H9 (cell line): ENCODE measurements at regions not wholly inside any gene's neighbourhood (a gene's known extent, or its start where the extent isn't known, plus 50 kb on each side); places are given as distances from the start of the nearest gene placed in this dataset.

Experiments used
- DNase-seq: peaks from one replicate; pipeline ENCODE4 v3.0.0-alpha.2; 2017
- H2AFZ ChIP-seq: one replicate; pipeline ENCODE4 v1.6.1; 2013; ENCODE audit warnings: mild to moderate bottlenecking, low read length, control low read depth, moderate library complexity
- H2AK5ac ChIP-seq: 2 replicates; pipeline ENCODE4 v1.6.1; 2013; ENCODE audit warnings: low read length, control low read depth, mixed read lengths; ENCODE audit not compliant: insufficient read length
- H2BK120ac ChIP-seq: one replicate; pipeline ENCODE4 v1.6.1; 2013; ENCODE audit warnings: low read depth, mild to moderate bottlenecking, low read length, control low read depth, inconsistent platforms; ENCODE audit not compliant: poor library complexity, severe bottlenecking
- H2BK12ac ChIP-seq: 2 replicates; pipeline ENCODE4 v1.6.1; 2013; ENCODE audit warnings: low read length, control low read depth, mixed read lengths, low read depth; ENCODE audit not compliant: insufficient read length
- H2BK15ac ChIP-seq: 2 replicates; pipeline ENCODE4 v1.6.1; 2013; ENCODE audit warnings: low read depth, low read length, control low read depth
- H2BK20ac ChIP-seq: one replicate; pipeline ENCODE4 v1.6.1; 2013; ENCODE audit warnings: low read depth, mild to moderate bottlenecking, low read length, control low read depth, inconsistent platforms; ENCODE audit not compliant: poor library complexity, severe bottlenecking
- H2BK5ac ChIP-seq: 2 replicates; pipeline ENCODE4 v1.6.1; 2013; ENCODE audit warnings: low read length, control low read depth, mixed read lengths; ENCODE audit not compliant: insufficient read length
- H3K14ac ChIP-seq: 2 replicates; pipeline ENCODE4 v1.6.1; 2013; ENCODE audit warnings: low read length, control low read depth; ENCODE audit not compliant: insufficient read depth
- H3K18ac ChIP-seq: 2 replicates; pipeline ENCODE4 v1.6.1; 2013; ENCODE audit warnings: low read depth, mild to moderate bottlenecking, mixed read lengths, low read length, control low read depth; ENCODE audit not compliant: insufficient read length
- H3K23ac ChIP-seq: 2 replicates; pipeline ENCODE4 v1.6.1; 2013; ENCODE audit warnings: low read length, control low read depth, mixed read lengths, low read depth; ENCODE audit not compliant: insufficient read length
- H3K23me2 ChIP-seq: 2 replicates; pipeline ENCODE4 v1.6.1; 2013; ENCODE audit warnings: low read depth, mild to moderate bottlenecking, mixed read lengths, low read length, control low read depth; ENCODE audit not compliant: insufficient read length, poor library complexity, severe bottlenecking
- H3K27ac ChIP-seq: 2 replicates; pipeline ENCODE4 v1.5.1; 2013; ENCODE audit warnings: low read length, control low read depth, mixed read lengths, low read depth; ENCODE audit not compliant: insufficient read length
- H3K27me3 ChIP-seq: 2 replicates; pipeline ENCODE4 v1.6.1; 2013; ENCODE audit warnings: low read length, control low read depth, inconsistent platforms; ENCODE audit not compliant: insufficient read depth
- H3K4ac ChIP-seq: 2 replicates; pipeline ENCODE4 v1.6.1; 2013; ENCODE audit warnings: low read depth, mild to moderate bottlenecking, control low read depth, inconsistent platforms, low read length, moderate library complexity
- H3K4me1 ChIP-seq: 2 replicates; pipeline ENCODE4 v1.6.1; 2013; ENCODE audit warnings: low read length, control low read depth, inconsistent platforms; ENCODE audit not compliant: insufficient read depth
- H3K4me2 ChIP-seq: 2 replicates; pipeline ENCODE4 v1.6.1; 2013; ENCODE audit warnings: low read length, control low read depth, mixed read lengths; ENCODE audit not compliant: insufficient read length, insufficient read depth
- H3K56ac ChIP-seq: 2 replicates; pipeline ENCODE4 v1.6.1; 2013; ENCODE audit warnings: low read depth, mild to moderate bottlenecking, mixed read lengths, low read length, control low read depth; ENCODE audit not compliant: insufficient read length
- H3K79me1 ChIP-seq: 2 replicates; pipeline ENCODE4 v1.6.1; 2013; ENCODE audit warnings: low read depth, mild to moderate bottlenecking, moderate library complexity, low read length, control low read depth, inconsistent platforms; ENCODE audit not compliant: insufficient read depth, poor library complexity, severe bottlenecking
- H3K79me2 ChIP-seq: 2 replicates; pipeline ENCODE4 v1.6.1; 2013; ENCODE audit warnings: low read length, control low read depth, inconsistent platforms; ENCODE audit not compliant: insufficient read depth
- H3K9ac ChIP-seq: 2 replicates; pipeline ENCODE4 v1.6.1; 2013; ENCODE audit warnings: low read length, control low read depth, mixed read lengths; ENCODE audit not compliant: insufficient read length; ENCODE audit errors: extremely low read depth
- H3K9me3 ChIP-seq: one replicate; pipeline ENCODE4 v1.6.1; 2013; ENCODE audit warnings: low read depth, low read length, inconsistent platforms; ENCODE audit not compliant: control insufficient read depth
- H3T11ph ChIP-seq: one replicate; pipeline ENCODE4 v1.6.1; 2013; ENCODE audit warnings: mild to moderate bottlenecking, low read length, control low read depth, inconsistent platforms
- H4K20me1 ChIP-seq: one replicate; pipeline ENCODE4 v1.6.1; 2013; ENCODE audit not compliant: control insufficient read depth, insufficient read length, insufficient read depth
- H4K5ac ChIP-seq: 2 replicates; pipeline ENCODE4 v1.6.1; 2013; ENCODE audit warnings: low read depth, mild to moderate bottlenecking, mixed read lengths, low read length, control low read depth; ENCODE audit not compliant: insufficient read length
- H4K8ac ChIP-seq: replicated peaks from 2 replicates; pipeline ENCODE4 v1.6.1; 2013; ENCODE audit warnings: low read length, control low read depth, mixed read lengths, low read depth; ENCODE audit not compliant: insufficient read length
- H4K91ac ChIP-seq: 2 replicates; pipeline ENCODE4 v1.6.1; 2013; ENCODE audit warnings: low read depth, mild to moderate bottlenecking, moderate library complexity, mixed read lengths, low read length, control low read depth; ENCODE audit not compliant: insufficient read length
- H3K27ac Mint-ChIP-seq, 3 experiments: 2 replicates in 2 of 3; 3 replicates in 1 of 3; pipeline ENCODE4 v1.8.0; 2020 to 2021; ENCODE audit warnings: mixed read lengths in 3 of 3, mild to moderate bottlenecking in 1 of 3, moderate library complexity in 1 of 3
- H3K27me3 Mint-ChIP-seq: 2 replicates; pipeline ENCODE4 v1.8.0; 2021; ENCODE audit warnings: low read depth, mild to moderate bottlenecking, moderate library complexity, mixed read lengths
- H3K36me3 Mint-ChIP-seq, 3 experiments: 2 replicates in 2 of 3; 3 replicates in 1 of 3; pipeline ENCODE4 v1.8.0; 2020 to 2021; ENCODE audit warnings: low read depth in 3 of 3, mixed read lengths in 3 of 3; ENCODE audit not compliant: insufficient read depth in 1 of 3
- H3K4me1 Mint-ChIP-seq, 2 experiments: 2 replicates each; pipeline ENCODE4 v1.8.0; 2020; ENCODE audit warnings: mixed read lengths in 2 of 2
- H3K4me3 Mint-ChIP-seq, 2 experiments: 2 replicates in 1 of 2; 3 replicates in 1 of 2; pipeline ENCODE4 v1.8.0; 2020 to 2021; ENCODE audit warnings: mild to moderate bottlenecking in 2 of 2, mixed read lengths in 2 of 2, moderate library complexity in 1 of 2
- H3K9me3 Mint-ChIP-seq, 2 experiments: 2 replicates in 1 of 2; 3 replicates in 1 of 2; pipeline ENCODE4 v1.8.0; 2020; ENCODE audit warnings: mild to moderate bottlenecking in 2 of 2, mixed read lengths in 2 of 2, moderate library complexity in 1 of 2
- CTCF ChIP-seq: fragments of 200-600 bp; sonication (generic); conservative IDR thresholded peaks from 3 replicates; pipeline ENCODE4 v1.8.0; 2021; ENCODE audit warnings: antibody characterized with exemption, mild to moderate bottlenecking
- WGBS: extraction: QIAGEN DNeasy Blood & Tissue Kit; methylation state at CpG from one replicate; pipeline ENCODE4 v1.1.7; 2013; ENCODE audit warnings: missing lambda C conversion rate, low lambda C conversion rate, mixed read lengths; ENCODE audit not compliant: insufficient read length; ENCODE audit errors: extremely low coverage; 5-methylcytosine and 5-hydroxymethylcytosine counted together

- Histone ChIP-seq H3K9me3 (no peaks in the 10 kb centered on the region), H4K8ac (no peak overlapping the region), H2BK20ac (no peak overlapping the region), H3K4me1 (no peaks in the 10 kb centered on the region), H3K14ac (no peak overlapping the region), H4K20me1 (no peaks in the 10 kb centered on the region), H3K18ac (no peak overlapping the region), H3K4ac (no peak overlapping the region), H3K27ac (no peak overlapping the region), H2BK120ac (no peak overlapping the region), H2AK5ac (no peak overlapping the region), H2BK12ac (no peak overlapping the region), H3K4me2 (no peak overlapping the region), H3K9ac (no peak overlapping the region), H3K79me2 (no peaks in the 10 kb centered on the region), H4K91ac (no peak overlapping the region), H4K5ac (no peak overlapping the region), H2BK15ac (no peak overlapping the region), H3K79me1 (no peaks in the 10 kb centered on the region), H3T11ph (no peak overlapping the region), H2BK5ac (no peak overlapping the region), H3K27me3 (no peaks in the 10 kb centered on the region), H2AFZ (no peak overlapping the region), H3K23me2 (no peaks in the 10 kb centered on the region), H3K23ac (no peak overlapping the region), H3K56ac (no peak overlapping the region)
- DNase-seq: no peak
- Mint-ChIP-seq H3K27ac (no peak overlapping the region), H3K27me3 (no peaks in the 10 kb centered on the region), H3K9me3 (peaks cover 30 to 34% of the 10 kb centered on the region in 2 experiments), H3K4me3 (no peak overlapping the region), H3K4me1 (peaks cover 0 to 4% of the 10 kb centered on the region in 2 experiments; a peak in 1 of 4 replicates), H3K36me3 (peaks cover 5 to 44% (median 12%) of the 10 kb centered on the region in 3 experiments)
- TF ChIP-seq CTCF: no peak
- WGBS: no CpG with 5 or more reads among the region's 4 CpGs
These were observed 552.5 kb upstream of the CRIM1 start for GRCh38 chr2:35803126-35803525.
